Right renal pelvis (tissue), 4 donors: ENCODE measurements at regions not wholly inside any gene's neighbourhood (a gene's known extent, or its start where the extent isn't known, plus 50 kb on each side); places are given as distances from the start of the nearest gene placed in this dataset.

Experiments
- DNase-seq, 4 donors: peaks; one replicate each; pipeline ENCODE4 v3.0.0-alpha.2; 2013; ENCODE audit warnings: low read depth in 4 of 4, low spot score in 3 of 4, missing footprints in 1 of 4

DNA sequence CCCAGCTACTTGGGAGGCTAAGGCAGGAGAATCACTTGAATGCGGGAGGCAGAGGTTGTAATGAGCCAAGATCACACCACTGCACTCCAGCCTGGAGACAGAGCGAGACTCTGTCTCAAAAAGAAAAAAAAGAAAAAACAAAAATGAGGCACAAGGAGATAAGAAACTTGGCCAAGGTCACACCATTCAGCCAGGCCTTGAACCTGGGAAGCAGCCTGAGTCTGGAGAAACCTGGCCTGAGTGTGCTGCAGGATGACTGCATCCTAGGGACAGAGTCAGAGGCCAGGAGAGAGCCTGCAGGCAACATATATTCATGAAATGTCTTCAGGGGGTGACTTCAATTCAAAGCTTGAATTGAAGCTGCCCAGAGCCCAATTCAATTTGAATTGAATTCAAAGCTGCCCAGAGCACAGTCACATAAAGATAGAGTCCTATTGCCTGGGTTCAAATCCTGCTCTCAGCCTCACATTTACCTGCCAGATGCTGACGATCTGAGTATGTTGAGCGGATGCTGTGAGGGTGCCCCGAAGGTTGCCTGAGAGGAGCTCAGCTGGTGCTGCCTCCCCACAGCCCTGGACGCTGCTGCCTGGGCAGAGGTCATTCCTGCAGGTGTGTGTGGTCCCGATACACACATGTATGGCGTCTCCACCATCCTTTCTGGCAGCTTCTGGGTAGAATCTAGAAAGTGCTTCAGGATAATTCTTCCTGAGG is 307.7 kb downstream of the AJAP1 start:
- DNase-seq = no peak

DNA sequence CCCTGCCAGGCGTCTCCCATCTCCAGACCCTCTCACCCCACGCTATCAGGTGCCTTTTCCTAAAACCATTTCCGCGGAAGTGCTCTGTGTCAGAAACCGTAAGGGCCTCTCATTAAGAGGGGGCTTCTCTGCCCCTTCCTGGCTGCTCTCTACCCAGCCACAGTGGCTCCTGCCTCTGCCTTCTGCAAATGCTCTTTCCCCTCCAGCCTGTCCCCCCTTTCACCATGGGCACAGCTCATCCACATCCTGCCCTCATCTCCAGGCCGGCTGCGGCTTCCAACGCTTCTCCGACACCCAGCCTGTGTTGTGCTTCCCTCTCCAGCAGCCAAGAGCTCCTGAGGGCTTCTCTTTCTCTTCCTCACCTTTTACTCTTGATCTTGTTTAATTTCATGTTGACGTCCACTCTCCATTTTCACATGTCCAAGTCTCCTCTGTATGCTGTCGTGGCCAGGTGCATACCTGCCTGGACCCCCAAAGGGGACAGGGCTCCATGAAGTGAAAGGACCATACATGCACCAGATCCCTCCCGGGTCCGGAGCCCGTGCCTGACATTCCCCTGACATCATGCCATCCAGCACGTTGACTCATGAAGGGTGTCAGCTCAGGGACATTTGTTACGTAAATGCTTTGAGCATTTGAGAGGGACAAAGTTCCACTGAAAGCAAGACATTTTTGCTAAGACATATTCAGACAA is 306.5 kb downstream of the AJAP1 start:
- no peak for DNase-seq

DNA sequence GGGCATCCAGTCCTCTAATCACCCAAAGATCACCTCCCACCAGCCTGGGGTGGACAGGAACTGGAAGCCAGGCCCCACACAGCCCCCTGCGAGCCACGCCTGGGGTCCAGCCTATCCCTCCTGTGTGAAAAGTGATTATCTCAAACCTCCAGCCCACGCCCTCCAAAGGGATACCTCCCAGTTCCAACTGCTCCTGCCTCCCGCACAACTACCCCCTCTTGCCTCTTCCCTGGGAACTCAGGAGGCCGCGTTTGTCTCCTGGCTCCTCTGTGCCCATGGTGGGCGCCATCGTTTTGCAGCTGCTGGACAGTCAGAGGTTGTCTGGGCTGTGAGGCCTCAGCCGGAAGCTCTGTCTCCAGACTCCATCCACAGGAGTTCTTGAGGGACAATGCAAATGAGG is 305.9 kb downstream of the AJAP1 start:
- DNase-seq = no peak

DNA sequence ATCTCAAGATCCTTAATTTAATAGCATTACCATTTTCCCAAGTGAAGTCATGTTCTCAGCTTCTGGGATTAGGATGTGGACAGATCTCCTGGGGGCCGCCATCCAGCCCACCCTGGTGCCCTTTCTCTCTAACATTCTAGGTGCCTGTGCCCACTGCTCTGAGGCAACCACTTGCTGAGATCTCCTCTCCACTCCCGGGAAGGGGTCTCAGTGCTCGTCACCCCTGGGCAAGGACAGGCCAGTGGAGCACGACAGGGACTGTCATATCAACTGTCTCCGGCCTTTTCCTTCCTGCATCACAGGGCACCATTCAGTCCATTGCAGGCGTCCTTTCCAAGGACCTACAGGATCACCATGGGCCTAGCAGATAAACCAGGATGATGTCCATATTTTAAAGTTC is 304.8 kb downstream of the AJAP1 start:
- DNase-seq = no peak

DNA sequence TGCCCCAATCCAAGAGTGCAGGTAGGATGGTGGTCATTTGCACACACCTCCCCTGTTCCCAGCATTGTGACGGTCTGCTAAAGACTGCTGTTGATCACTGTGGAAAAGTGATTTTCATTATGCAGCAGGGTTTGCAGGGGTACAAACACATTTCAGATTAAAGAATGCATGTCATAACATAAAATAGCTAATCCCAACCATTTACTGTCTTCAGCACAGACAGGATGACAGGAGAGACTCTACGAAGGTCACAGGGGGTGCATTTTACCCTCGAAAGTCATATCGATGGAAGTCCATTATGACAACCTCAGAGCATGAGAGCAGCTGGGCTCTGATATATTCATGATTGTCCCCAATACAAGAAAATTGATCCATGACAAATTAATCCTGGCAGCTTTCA is 302.6 kb downstream of the AJAP1 start:
- no peak for DNase-seq

DNA sequence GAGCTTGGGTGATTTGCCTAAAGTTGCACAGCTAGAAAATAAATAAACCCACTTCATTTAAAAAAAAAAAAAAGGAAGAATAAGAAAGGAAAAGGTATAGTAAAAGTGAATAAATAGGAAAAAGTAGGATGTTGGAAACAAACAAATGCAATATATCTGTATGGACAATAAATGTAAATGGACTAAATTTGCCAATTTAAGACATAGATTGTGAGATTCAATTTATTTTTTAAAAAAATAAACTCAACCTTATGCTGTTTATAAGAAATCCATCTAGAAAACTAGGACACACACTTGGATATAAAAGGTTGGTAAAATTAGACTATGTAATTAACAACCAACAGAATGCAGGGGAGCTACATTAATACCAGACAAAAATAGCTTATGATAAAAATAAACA is 300.0 kb downstream of the AJAP1 start:
- no peak for DNase-seq

DNA sequence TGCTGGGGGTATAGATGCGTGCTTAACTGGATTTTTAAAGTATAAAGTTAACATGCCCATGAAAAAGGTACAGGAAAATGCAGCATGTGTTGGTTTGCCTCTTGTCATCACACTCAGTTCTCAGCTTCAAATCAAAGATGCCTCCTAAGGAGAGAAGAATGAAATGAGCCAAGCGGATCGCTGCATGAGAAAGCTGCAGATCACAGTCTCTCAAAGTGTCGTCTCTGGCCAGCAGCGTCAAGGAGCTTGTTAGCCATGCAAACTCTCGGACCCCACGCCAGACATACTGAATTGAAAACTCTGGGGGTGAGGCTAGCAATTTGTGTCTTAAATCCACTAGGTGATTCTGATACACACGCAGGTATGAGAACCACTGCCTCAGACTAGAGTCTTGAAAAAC is 297.2 kb downstream of the AJAP1 start:
- no peak for DNase-seq

DNA sequence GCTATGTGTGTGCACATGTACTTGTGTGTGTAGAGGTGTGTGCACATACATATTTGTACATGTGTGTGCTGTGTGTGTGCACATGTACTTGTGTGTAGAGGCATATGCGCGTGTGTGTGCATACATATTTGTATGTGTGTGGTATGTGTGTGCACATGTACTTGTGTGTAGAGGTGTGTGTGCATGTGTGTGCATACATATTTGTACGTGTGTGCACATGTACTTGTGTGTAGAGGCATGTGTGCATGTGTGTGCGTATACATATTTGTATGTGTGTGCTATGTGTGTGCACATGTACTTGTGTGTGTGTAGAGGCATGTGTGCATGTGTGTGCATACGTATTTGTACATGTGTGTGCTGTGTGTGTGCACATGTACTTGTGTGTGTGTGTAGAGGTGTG is 291.9 kb downstream of the AJAP1 start:
- DNase-seq = no peak

DNA sequence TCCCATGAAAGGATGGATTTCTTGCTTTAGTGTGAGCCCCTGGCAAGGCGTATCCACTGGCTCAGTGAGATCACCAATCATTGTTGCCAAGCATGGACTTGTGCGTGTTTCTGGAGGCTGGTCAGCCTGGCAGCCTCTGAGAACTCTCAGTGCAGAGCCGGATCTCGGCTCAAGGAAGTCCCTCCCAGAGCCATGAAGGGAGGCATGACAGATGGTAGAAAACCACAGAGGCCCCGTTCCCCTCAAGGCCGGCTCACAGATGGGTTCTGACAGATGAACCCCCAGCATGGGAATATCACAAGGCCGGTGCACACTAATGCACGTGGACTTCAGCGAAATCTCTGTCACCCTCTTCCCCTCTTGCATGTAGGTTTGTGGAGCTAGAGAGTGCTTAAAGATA is 290.5 kb downstream of the AJAP1 start:
- DNase-seq = no peak

DNA sequence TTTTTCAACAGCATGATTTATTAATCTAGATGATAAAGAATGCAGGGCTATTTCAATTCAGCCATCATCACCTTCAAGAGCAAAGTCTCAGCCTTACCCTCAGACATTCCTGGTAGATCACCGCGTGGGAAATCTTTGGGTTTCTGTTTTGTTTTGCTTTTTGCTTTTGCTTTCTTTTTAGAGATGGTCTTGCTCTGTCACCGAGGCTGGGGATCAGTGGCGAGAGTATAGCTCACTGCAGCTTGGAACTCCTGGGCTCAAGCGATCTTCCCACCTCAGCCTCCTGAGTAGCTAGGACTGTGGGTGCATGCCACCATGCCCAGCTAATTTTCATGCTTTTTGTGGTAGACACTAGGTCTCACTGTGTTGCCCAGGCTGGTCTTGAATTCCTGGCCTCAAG is 289.7 kb downstream of the AJAP1 start:
- DNase-seq = no peak

DNA sequence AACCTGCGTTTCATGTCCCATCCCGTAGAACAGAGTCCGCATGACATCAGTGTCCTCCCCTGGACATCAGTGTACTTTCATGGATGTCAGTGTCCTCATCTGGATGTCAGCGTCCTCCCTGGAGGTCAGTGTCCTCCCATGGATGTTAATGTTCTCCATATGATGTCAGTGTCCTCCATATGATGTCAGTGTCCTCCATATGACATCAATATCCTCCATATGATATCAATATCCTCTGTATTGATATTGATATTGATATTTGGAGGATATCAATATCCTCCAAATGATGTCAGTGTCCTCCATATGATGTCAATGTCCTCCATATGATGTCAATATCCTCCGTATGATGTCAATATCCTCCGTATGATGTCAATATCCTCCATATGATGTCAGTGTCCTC is 284.9 kb downstream of the AJAP1 start:
- DNase-seq = no peak

DNA sequence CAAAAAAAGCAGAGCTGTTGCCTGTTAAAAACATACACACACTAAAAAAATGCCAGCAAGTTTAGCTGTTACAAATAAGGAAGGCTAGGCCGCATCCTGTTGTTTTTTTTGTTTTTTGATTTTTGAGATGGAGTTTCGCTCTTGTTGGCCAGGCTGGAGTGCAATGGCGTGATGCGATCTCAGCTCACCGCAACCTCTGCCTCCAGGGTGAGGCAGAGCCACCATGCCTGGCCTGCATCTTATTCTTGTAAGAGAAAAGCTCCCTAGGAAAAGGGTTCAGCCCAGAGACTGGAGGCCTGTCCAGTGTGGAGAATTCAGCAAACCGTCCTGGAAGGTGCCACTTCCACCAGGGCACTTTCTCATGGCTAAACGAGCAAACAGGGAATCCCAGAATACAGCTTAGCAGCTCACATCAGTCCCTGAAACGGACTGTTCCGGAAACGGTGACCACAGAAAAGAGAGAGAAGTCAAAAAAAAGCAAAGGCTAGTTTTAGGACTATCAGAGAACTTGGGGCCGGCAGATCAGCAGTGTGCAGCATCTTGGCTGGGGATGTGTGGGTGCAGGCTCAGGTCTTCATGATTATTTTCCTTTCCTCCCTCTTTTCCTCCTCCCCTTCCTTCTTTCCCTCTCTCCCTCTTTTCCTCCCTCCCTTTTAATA is 283.6 kb downstream of the AJAP1 start:
- no peak for DNase-seq

DNA sequence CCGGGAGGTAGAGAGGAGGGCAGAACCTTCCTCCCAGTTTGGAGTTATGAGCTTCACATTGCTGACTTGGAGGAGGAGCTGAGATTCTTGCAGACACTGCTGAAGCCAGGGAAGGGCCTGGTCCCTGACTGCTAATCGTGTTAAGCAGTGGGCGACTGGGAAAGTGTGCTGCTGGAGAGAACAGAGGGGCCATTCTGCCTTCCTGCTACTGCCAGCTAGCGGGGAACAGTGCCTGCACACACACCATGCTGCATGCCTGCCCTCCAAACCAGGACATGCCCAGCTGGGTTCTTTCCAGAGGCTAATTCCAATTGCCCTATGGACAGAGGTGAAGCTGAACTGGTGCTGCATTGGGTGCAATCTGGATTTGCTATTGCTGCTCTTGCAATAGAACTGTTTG is 281.4 kb downstream of the AJAP1 start:
- no peak for DNase-seq

DNA sequence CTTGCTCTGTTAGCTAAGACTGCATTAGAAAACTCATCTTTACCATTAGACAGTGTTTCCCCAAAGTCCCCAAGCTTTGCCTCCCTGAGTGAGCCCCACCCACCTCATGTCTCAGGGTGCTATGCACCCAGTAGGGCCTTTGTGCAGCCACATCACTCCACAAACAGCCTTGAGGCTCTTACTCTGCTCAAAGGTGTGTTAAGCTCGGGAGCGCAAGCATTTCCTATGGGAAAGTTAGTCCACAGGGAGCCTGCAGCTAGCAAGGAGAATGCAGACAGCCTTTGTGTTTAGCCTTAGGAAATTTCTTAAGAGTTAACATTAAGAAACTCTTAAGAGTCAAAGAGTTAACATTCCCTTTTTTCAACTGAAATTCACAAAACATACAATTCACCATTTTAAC is 278.8 kb downstream of the AJAP1 start:
- no peak for DNase-seq

DNA sequence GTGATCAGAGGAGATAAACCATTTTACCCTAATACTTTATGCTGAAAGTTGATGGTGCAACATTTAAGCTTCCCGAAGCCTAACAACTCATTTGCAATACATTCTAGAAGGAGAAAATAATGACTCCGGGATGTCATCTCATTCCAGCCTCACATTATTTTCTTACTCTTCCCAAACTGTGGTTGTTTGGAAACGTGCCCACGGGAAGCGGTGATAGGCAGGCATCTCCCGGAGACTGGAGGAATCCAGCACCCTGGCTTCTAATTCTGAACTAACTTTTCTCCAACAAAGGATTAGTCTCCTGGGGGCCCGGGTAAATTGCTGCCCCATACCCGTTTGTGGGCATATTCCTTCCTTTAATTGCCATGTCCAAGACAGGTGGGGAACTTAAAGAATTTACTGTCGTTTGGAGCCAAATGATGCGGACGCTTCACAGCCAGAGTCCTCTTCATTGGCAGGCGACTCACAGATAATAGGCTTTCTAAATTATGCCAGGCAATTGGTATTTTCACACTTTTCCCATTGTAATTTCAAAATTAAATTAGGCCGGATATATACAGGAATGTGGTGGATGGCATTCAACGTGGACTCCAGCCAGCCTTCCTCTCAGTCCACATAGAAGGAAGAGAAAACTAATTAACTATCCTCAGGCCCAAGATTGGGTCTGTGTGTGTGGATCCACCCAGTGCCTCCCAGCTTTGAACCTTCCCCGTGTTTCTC is 278.1 kb downstream of the AJAP1 start:
- DNase-seq = no peak

DNA sequence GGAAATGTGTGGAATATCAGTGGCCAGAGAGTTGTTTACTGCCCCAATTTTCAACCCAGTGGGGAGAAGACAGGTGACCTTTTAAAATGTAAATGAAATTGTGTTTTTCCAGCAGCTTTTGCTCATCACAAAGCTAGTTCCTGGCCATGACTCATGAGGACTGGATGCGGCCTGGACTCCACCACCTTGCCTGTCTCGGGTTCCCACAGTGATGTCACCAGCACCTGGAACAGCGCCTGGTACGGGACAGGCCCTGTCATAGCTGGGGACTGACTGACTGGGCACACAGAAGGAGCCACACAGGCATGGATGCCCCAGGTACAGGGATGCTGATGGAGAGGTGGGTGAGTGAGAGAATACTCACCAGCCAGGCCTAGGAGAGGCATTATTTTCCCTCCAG is 277.1 kb downstream of the AJAP1 start:
- no peak for DNase-seq

DNA sequence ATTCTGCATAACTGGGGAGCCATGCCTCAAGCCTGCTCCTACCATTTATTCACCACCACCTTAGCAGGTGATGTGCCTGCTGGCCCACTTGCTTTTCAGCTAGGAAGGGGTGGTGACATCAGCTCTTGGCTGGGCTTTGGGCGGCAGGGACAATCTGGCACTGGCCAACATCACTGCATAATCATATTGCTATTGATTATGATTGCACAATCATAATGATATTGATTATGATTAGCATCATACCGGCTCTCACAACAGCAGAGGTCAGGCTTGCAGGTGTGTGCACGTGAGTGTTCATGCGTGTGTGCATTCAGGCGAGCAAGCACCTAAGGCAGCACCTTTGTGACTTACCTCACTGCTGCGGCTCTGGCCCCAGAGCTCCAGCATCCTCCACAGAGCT is 273.8 kb downstream of the AJAP1 start:
- no peak for DNase-seq

DNA sequence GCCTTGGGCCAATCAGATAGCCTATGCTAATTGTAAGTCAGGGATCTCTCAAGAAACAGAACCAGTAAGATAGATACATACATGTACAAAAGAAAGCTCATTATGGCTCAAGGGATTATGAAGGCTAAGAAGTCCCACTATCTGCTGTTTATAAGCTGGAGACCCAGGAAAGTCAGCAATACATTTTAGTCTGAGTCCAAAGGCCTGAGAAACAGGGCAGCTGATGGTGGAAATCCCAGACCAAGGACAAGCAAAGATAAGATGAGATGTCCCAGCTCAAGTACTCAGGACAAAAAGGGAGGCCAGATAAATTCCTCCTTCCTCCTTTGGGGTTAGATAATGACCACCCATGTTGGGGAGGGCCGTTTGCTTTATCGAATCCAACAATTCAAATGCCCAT is 269.9 kb downstream of the AJAP1 start:
- DNase-seq = no peak

DNA sequence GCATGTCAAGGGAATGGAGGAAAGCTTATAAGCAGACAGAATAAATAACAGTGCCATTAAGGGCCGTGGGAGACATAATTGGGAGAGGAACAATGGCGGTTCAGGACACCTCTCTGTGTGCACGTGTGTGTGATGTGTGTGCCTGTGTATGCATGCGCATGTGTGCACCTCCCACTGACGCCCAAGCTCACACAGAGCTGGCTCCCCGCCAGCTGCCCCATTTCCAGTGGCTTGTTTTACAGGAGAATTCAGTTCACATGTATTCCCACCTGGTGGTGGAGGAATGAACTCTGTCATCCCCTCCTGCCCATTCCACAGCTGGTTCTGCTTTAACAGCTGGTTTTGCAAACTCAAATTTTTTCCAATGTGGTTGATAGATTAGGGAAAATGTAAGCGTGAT is 262.2 kb downstream of the AJAP1 start:
- DNase-seq = no peak

DNA sequence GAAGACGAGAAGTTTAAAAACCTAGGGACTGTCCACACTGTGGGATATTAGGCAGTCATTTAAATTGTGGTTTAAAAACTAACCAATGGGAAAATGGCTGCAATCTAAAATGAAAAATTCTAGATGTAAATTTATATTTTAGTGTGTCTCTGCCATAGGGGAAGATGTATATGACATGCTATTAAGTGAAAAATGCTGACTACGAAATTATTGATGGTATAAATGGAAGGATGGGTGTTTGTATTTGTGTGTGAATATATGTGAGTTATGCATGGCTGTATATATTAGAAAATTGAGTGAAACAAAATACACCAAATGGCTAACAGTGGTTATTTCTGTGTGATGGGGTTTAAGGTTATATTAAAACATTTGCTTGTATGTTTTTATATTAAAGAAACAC is 260.7 kb downstream of the AJAP1 start:
- no peak for DNase-seq

DNA sequence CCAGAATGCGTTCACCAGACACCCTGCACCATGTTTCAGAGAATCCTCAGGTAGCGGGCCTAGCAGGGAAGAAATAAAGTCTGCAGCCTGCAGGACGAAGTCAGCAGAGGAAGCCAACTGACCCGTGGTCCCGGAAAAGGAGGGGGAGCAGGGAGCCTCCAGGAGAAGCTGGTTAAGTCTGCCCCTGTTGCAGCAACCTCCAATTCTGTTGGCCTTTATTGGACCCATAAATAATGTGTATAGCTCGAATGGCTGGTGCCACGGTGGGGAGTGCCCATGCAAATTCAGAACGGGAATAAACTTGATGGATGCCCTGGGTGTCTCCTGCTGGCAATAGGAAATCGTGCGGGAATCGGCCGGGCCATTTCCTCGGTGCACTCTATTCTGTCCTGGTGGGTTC is 254.1 kb downstream of the AJAP1 start:
- no peak for DNase-seq

DNA sequence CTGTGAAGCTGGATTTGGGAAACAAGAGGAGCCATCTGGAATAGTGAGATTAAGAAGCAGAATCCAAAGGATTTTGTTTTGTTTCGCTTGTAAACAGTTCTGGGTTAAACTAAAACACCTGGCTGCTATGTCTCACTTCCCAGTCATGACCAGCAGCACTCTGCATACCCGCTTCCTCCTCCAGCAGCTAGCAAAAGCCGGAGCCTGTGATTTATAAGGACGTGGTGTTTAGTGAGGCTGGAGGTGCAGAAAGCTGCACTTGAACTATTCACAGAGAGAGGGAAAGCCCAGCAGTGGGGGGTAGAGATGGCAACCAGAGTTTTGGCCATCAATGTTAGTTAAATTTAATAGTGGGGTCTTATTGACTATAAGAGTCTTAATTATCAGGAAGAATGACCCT is 240.2 kb downstream of the AJAP1 start:
- DNase-seq = no peak
